Omental fat pad (tissue), 3 donors: ENCODE measurements at regions not wholly inside any gene's neighbourhood (a gene's known extent, or its start where the extent isn't known, plus 50 kb on each side); places are given as distances from the start of the nearest gene placed in this dataset.
A peak's percentile ranks its signal among the peaks of the same experiment; 100 is the strongest.

Experiments used
- ATAC-seq: fragments of 150-250 bp; one replicate; pipeline ENCODE4 v1.9.1; 2016; ENCODE audit warnings: mild to moderate bottlenecking, moderate library complexity; ENCODE audit not compliant: low FRiP score
- DNase-seq: peaks from one replicate; pipeline ENCODE4 v3.0.0-alpha.2; 2019; ENCODE audit warnings: low spot score
- CTCF ChIP-seq, 3 donors: fragments of 450-650 bp; IDR thresholded peaks; one replicate each; pipeline ENCODE4 v1.5.1; 2016 to 2017; ENCODE audit warnings: antibody characterized with exemption in 3 of 3, mild to moderate bottlenecking in 3 of 3, moderate library complexity in 2 of 3

DNA sequence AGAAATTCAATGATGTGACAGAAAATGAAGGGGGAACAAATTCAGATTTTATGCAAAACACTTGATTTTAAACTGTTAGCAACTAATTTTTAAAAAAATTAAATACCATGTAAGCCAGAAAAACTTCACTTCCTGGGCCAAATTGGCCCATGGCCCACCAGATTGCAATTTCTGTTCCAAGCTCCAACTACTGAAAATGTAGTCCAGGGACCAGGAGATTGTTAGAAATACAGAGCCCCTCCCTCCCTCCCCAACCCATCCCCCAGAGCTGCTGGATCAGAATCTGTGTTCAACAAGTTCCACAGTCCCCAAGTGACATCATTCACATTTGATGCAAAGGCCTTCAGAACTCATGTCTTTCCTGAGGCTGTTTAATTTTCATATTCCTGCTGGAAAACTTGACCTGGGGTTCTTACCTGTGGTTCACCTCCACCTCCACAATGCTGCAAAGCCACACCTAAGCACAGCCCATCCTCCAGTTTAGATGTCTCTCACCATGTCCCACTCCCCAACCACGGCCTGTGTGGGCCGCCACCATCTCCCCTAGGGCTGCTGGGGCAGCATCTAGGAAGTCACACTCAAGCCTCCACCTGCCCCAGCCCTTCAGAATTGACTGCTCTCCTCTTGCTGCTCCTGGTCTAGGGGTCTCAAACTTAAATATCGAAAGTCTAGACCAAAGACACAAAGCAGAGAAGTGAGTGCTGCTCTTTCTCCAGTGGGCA lies 482.0 kb downstream of the UQCRFS1 start:
- ATAC-seq: no peak
- DNase-seq: no peak
- no peak for TF ChIP-seq CTCF (IDR thresholded peaks at IDR 0.05)

- TF ChIP-seq CTCF (IDR thresholded peaks at IDR 0.05): no peak
- ATAC-seq (peak; percentile 6), DNase-seq (no peak)
Measured at GRCh38 chr19:28727480-28728159, 485.3 kb downstream of the UQCRFS1 start.

DNA sequence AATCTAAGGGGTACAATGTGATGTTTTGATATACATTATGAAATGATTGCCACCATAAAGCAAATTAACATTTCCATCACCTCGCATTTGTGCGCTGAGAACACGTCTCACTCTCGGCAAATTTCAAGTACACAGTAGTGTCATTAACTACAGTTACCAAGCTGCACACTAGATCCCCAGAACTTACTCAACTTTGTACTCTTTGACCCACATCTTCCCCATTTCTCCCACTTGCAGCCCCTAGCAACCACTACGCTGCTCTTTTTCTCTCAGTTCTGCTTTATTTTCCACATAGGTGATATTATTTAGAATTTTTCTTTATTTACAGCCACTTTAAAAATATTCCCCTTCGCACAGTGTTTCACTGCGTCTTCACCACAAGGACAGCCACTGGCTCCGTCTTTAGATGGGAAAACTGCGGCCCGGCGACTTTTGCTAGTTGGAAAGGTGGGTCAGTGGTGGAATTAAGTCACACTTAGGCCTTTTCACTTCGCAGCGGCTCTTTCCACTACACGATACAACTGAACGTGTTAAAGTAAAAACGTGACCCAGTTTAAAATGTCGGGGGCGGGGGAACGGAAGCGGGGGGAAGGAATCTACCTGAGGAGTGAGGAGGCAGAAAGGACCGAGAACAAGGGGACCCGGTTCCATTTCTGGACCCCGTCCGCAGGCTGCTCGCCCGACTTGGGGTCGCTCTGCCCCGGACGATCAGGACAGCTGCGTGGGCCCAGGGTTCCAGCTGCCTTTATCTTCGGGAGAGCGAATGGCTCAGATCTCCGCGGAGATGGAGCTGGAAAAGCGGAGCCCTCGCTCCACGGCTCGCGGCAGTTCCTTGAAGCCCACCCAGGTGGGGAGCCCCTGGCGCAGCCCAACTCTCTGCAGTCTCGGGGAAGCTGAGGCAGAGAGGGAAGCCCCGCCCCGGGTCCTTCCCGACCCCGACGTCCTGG lies 486.1 kb downstream of the UQCRFS1 start:
- peak; percentile 19 for ATAC-seq
- DNase-seq: no peak
- no peak for TF ChIP-seq CTCF (IDR thresholded peaks at IDR 0.05)

- TF ChIP-seq CTCF (IDR thresholded peaks at IDR 0.05): no peak
- DNase-seq: no peak
- ATAC-seq: no peak
Measured at GRCh38 chr19:28718909-28719308, 494.0 kb downstream of the UQCRFS1 start.

GRCh38 chr19:28715157-28715556 lies 497.8 kb downstream of the UQCRFS1 start:
- no peak for ATAC-seq
- TF ChIP-seq CTCF (IDR thresholded peaks at IDR 0.05): no peak
- no peak for DNase-seq

DNA sequence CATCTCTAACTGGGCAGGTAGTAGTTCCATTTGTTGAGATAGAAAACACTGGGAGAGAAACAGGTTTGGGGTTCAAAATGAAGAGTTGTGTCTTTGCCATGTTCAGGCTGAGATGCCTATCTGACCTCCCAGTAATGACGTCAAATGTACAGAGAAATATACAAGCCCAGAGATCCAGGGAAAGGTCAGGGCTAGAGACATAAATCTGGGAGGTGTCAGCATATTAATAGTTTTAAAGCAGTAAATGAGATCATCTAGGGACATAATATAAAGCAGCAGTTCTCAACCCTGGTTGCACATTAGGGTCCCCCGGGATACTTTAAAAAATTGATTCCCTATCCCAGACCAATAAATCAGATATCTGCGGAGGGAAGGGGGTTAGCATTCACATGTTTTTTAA lies 501.5 kb downstream of the UQCRFS1 start:
- DNase-seq: no peak
- TF ChIP-seq CTCF (IDR thresholded peaks at IDR 0.05): no peak
- ATAC-seq: no peak
